Stimulated activated naive CD4-positive, alpha-beta T cell treated with Interleukin-2 at 50 U/mL for 16 hours (primary cell): ENCODE measurements at regions not wholly inside any gene's neighbourhood (a gene's known extent, or its start where the extent isn't known, plus 50 kb on each side); places are given as distances from the start of the nearest gene placed in this dataset.
"Not testable (repeated sequence)": the region's sequence is repeated elsewhere in the genome, so short reads cannot be mapped to it uniquely, and the experiment has no call there.

Experiments used
- DNase-seq: peaks from one replicate; lab custom pipeline; 2025; lab: John Stamatoyannopoulos, UW

- no peak for DNase-seq
Measured at GRCh38 chr2:176573612-176574483, 304.6 kb downstream of the MTX2 start.

GRCh38 chr2:176574484-176575236 is 305.4 kb downstream of the MTX2 start:
- DNase-seq = no peak

GRCh38 chr2:176575237-176575744 is 306.0 kb downstream of the MTX2 start:
- DNase-seq = no peak

DNA sequence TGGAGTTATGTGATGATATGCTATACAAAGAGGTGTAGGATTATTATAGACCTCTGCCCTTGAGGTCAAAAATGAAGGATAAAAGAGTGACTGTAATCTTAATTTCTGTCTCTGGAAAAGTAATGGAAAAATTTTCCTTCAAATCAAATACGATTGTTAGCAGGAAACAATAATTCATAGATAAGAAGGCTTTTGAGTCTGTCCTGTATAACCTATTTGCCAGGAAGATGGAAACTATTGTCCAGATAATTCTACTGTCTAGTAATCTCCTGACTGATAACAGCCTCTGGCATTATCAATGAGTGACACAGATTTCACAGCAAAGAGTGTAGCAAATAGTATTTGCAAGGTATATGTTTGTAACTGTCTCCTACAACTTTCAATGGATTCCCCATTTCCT is 307.8 kb downstream of the MTX2 start:
- DNase-seq = no peak

- DNase-seq = not testable (repeated sequence)
Measured at GRCh38 chr2:176578292-176578691, 309.1 kb downstream of the MTX2 start.

DNA sequence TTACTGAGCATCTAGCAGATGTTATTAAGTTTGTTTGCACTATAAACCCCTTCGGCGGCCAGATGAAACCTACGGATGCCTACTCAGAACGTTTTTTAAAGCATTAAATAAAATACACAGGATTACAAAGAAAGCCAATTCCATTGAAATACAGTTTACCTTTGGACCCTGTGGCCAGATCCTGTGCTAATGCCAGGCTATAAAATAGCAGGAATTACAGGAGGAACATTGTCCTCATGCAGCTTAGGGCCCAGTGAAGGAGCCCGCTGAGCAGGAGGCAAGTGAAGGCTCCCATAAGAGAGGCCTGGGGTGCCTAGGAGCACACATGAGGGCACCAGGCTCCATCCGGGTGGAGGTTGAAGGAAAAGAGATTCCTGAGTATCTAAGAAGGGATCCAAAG is 310.4 kb downstream of the MTX2 start:
- no peak for DNase-seq

DNA sequence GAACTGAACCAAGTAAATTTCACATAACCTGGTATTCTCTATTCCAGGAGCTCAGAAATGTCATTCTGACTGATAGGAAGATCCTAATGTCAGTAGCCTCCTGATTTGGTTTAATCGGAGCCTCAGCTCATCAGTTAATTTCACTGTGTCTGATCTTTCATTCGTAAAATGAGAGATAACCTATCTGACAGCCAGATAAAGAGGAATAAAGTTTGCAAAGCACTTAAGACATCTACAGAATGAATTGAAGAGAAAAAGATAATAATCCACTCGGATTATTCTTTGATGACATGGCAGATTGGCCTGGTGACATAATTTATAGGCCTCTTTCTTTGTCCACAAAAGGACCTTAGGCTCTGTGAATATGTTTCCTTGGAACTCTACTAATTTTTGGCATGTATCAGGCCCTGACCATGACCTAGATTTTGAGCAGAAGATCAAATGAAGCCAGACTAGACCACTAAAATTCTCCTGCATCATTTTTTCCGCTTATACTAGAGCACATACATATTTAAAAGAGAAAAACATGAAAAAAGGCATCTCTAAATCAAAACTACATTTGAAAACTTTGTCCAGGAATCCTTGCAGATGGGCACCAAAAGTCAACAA is 312.4 kb downstream of the MTX2 start:
- DNase-seq = no peak

DNA sequence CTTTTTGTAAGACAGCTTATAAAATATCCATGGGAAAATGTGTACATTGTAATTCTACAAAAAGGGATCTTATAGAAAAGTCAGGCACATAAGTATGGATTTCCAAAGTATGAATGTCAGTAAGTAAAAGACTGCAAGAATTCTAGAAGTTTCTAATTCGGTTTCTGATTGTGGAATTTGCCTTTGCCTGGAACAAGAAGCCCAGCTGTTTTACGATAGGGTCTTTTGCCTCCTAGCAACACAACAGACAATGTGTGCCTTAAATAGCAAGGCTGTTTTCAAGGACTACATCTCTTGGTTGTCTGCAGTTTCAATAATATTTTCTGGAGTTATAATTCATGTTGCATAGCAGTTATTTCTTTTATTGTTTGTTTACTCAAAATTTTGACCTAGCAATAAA is 312.9 kb downstream of the MTX2 start:
- no peak for DNase-seq

DNA sequence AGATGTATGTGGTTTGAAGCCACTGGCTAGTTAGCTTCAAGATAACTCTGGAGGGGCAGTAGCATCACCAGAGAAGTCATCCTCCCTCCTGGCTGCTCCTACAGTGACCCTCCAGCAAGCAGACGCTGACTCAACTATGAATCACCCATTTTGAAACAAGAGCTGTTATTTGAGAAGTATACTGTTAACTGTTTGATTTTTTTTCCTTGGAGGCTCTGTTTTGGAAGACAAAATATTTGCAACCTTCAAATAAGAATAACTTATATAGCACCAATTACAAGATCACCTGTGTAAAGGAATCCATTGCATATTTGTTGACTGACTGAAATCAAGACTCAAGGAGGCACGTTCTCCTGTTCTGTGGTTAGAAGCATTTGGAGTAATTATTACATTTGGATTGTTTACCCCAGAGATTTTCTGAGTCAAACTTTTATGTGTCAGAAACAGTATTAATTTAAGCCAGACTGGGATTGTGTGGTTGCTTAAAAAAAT is 313.8 kb downstream of the MTX2 start:
- DNase-seq = no peak

DNA sequence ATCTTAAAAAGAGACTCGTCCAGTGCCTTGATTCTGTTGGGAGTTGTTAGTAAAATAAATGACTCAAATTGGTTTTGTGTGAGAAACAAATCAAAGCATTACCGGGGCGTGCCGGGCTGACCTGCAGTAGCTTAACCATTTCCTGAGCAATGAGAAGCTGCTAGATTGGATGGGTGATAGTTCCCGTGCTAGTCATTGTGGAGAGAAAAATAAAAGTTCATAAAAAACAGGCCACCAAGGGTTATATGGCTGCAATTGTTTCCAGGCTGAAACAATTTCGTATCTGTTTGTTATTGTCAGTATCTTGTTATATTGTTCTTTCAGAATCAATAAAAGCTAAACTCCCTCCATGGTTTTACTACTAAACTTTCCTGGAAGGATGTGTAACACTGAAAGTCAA is 314.4 kb downstream of the MTX2 start:
- DNase-seq = no peak

DNA sequence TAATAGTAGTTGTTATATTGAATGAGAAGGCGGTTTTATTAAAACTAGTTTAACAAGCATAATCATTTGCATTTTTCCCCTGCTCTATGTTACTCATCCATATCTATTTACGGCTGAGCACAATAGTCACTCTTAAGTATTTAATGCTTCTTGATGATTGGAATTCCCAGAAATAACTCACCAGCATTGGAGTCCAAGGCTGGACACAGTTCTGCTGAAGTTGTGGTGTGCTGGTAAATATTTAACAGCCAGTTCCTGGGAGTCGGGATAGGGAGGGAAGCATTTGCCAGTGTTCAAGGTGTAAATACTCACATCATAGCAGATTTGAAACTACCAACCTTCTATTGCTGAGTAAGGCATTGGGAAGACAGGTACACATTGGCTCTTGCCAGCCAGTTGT is 315.1 kb downstream of the MTX2 start:
- DNase-seq = no peak

DNA sequence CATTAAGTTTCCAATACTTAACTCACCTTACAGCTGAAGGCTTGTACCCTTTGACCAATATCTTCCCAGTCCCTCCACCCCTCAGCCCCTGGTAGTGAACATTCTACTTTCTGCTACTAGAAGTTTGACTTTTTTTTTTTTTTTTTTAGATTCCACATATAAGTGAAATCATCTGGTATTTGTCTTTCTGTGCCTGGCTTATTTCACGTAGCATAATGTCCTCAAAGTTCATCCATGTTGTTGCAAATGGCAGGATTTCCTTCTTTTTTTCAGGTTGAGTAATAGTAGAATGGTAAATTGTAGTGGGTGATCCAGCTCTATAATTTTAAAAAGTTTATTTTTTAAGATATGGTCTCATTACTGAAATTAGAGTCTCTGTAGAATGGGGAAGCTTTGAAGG is 316.0 kb downstream of the MTX2 start:
- no peak for DNase-seq

DNA sequence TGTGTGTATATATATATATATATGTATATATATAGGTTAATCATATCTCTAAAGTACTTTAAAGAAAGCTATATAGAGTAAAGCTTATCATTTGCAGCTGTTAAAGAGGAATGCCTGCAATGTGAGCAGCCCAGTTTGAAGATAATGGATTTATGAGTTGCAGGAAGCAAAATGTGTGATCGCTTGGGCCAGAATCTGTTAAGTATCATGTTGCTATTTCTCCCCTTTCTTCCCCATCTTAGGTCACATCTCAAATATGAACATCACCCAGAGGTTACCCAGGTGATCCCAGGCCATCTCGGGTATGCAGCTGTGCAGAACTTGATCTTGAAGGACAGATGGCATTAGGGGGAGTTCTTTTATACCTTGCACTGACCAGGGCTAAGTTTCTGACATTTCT is 316.5 kb downstream of the MTX2 start:
- DNase-seq = no peak

DNA sequence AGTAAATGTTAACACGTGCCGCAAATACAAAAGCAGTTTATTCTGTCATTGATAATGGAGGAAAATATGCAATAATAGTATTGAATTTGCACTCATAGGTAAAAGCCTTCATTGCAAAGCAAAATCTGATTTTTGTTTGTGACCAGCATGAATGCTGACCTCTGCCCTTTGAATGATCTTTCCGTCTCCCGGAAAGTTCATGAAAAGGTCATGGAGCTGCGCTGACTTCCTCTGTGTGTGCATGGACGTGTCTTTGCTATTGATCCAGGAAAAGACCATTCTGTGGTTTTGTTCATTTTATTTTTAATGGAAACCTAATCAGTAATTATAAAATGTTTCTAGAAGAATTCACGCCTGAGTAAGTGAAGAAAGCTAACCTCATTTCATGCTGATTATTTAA is 320.0 kb downstream of the MTX2 start:
- DNase-seq = no peak

DNA sequence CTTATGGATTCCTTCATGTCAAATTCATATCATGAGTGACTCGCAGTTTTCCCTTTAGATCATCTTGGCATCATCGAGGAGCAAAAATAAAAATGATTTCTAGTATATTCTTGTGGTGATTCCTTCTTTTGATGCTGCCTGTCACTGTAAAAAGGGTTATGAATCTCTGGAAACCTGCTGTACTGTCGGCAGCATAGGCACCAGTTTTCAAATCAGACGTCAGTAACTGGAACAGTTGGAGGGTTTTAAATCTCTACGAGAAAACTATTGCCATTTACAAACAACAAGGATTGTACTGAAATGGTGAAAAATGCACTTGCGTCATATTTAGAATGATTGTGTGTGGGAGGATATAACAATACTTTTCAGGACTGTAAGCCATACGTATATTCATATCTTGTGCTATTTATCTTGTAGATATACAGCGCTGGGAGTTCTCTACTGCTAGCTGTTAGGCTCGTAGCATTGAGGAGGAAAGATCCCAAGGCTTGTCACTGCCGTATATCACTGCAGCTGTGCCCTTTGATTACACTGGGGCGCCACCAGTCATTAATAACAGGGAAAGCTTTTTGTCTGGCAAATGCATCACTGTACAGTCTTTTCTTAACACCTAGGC is 320.7 kb downstream of the MTX2 start:
- no peak for DNase-seq

DNA sequence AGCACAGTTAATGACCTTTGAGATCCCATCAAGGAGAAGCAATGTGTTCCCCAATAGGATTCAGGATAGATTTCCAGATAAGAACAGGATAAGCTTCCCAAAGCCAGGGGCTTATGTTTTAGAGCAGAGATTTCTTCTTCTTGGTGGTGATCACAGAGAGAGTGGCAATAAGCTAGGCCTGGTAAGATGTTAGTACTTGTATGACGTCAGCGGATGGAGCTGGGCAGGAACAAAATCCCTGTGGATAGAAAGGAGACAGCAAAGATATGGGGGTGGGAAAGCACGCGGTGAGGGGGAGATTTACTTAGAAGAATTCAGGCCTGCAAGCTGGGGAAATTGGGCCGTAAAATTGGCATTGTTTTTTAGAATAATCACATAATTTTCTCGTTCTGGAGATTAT is 323.0 kb downstream of the MTX2 start:
- DNase-seq = no peak

- DNase-seq = no peak
Measured at GRCh38 chr2:176595986-176596385, 326.7 kb downstream of the MTX2 start.

DNA sequence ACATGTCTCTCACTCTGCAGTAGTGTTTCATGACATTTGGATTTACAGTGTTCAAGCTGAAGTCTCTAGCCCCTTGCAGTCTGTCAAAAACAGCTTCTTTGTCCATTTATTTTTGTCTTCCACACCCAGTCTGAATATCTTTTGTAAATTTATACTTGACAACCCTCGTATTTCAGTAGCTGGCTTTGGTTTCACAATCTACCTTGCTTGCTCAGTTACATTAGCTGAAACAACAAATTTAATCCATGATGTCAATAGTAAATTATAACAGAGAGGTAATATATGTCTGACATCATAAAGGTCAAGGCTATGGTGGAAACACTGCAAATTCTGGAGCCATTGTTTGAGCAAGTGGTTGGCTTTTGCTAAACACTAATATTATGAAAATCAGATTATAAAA is 328.7 kb downstream of the MTX2 start:
- no peak for DNase-seq

DNA sequence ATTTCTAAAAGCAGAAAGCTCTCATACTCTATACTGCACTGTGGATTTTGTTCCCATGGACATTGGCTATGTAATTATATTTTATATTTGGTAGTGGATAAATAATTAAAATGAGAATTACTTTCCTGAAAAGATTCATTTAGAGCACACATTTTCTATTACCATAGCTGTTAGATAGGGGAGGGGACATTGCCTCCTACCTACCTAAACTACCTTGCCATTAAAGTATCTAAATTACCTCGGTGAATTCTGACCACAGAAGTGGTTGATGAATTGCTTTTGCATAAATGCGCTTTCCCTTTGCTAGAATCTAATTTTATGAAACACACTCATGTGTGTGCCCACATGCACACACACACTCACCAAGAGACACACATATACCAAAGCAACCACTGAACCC is 329.1 kb downstream of the MTX2 start:
- DNase-seq = no peak

DNA sequence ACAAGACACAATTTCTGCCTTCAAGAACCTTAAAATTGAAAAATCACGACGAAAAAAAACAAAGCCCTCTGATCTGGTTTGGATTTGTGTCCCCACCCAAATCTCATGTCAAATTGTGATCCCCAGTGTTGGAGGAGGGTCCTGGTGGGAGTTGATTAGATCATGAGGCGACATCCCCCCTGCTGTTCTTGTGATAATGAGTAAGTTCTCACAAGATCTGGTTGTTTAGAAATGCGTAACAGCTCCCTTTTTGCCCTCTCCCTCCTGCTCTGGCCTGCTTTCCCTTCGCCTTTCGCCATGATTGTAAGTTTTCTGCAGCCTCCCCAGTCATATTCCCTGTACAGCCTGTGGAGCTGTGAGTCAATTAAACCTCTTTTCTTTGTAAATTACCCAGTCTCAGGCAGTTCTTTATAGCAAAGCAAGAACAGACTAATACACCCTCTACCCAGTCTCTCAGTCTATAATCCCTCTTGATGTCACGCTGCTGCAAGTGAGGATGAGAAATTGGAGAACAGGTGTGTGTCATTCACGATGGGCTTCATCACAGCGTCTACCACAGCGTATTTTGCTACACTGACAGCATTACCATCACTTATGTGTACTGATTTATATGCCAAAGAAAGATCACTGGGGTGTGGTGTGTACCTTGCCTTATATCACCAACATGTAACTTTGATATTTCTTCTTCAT is 330.7 kb downstream of the MTX2 start:
- no peak for DNase-seq

- no peak for DNase-seq
Measured at GRCh38 chr2:176601066-176601465, 331.8 kb downstream of the MTX2 start.

DNA sequence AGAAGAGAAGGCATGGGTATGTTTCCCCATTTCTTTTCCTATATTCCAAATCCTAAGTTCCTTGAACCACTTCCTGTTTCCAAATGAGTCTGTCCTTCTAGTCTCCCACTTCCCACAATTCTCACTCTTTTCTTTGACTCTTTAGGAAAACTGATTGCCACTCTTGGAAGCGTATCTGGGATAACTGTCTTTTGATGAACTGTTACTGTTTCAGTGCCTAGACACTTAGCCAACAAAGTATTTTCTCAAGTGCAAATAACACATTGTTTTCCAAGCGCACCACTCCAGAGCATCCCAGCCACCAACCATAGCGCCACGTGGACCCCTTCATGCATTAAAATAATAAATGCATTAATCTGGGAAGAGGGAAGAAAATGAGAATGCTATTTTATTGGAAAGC is 342.8 kb downstream of the MTX2 start:
- DNase-seq = no peak
